WTC11 (cell line): ENCODE measurements at regions not wholly inside any gene's neighbourhood (a gene's known extent, or its start where the extent isn't known, plus 50 kb on each side); places are given as distances from the start of the nearest gene placed in this dataset.
A peak's percentile ranks its signal among the peaks of the same experiment; 100 is the strongest.

Experiments
- ATAC-seq: fragments of 200-7000 bp; cut with Tn5 transposase; 2 replicates; pipeline ENCODE4 v1.10.0; 2021; ENCODE audit warnings: mild to moderate bottlenecking, moderate library complexity
- CTCF ChIA-PET: fragments of 300-600 bp; sonication (Branson Sonifier 250); formaldehyde crosslinking; loops from one replicate; lab custom pipeline; 2021; ENCODE audit warnings: antibody characterized with exemption; lab: Charles Lee
- POLR2A ChIA-PET: fragments of 350-600 bp; sonication (Branson Sonifier 250); formaldehyde crosslinking; loops from one replicate; lab custom pipeline; 2021; ENCODE audit warnings: antibody characterized with exemption; lab: Charles Lee
- DNase-seq: peaks from one replicate; pipeline ENCODE4 v3.0.0; 2021; ENCODE audit warnings: low spot score
- H3K27ac Mint-ChIP-seq: 2 replicates; pipeline ENCODE4 v1.8.0; 2021; ENCODE audit warnings: mixed read lengths
- H3K27me3 Mint-ChIP-seq: 2 replicates; pipeline ENCODE4 v1.8.0; 2021; ENCODE audit warnings: low read depth, mild to moderate bottlenecking, moderate library complexity, mixed read lengths
- H3K36me3 Mint-ChIP-seq: 2 replicates; pipeline ENCODE4 v1.8.0; 2021; ENCODE audit warnings: mixed read lengths
- H3K4me1 Mint-ChIP-seq: 2 replicates; pipeline ENCODE4 v1.8.0; 2022; ENCODE audit warnings: mixed read lengths
- H3K4me3 Mint-ChIP-seq: 2 replicates; pipeline ENCODE4 v1.8.0; 2021; ENCODE audit warnings: mild to moderate bottlenecking, moderate library complexity, mixed read lengths
- H3K9me3 Mint-ChIP-seq: 2 replicates; pipeline ENCODE4 v1.8.0; 2021; ENCODE audit warnings: mixed read lengths
- FOXP1 ChIP-seq: sonication (generic); formaldehyde crosslinking; IDR thresholded peaks from 2 replicates; pipeline ENCODE4 v1.8.0; 2022; ENCODE audit warnings: missing genetic modification reagents, mild to moderate bottlenecking, moderate library complexity, borderline replicate concordance
- FOXP4 ChIP-seq: sonication (generic); formaldehyde crosslinking; IDR thresholded peaks from 2 replicates; pipeline ENCODE4 v1.8.0; 2022; ENCODE audit warnings: mild to moderate bottlenecking, missing genetic modification reagents
- NFE2L1 ChIP-seq: sonication (generic); formaldehyde crosslinking; IDR thresholded peaks from 2 replicates; pipeline ENCODE4 v1.8.1; 2023; ENCODE audit warnings: missing genetic modification reagents
- NR3C1 ChIP-seq: sonication (generic); formaldehyde crosslinking; conservative IDR thresholded peaks from 2 replicates; pipeline ENCODE4 v1.8.1; 2023; ENCODE audit warnings: low read depth, mild to moderate bottlenecking, missing genetic modification reagents
- OVOL2 ChIP-seq: fragments of 250-450 bp; sonication (Bioruptor Pico); IDR thresholded peaks from 2 replicates; pipeline ENCODE4 v1.9.0; 2021; ENCODE audit warnings: mild to moderate bottlenecking, borderline replicate concordance
- PREB ChIP-seq: sonication (generic); formaldehyde crosslinking; IDR thresholded peaks from 2 replicates; pipeline ENCODE4 v1.8.1; 2022; ENCODE audit warnings: mild to moderate bottlenecking, missing genetic modification reagents, moderate library complexity, borderline replicate concordance
- SP1 ChIP-seq: sonication (generic); formaldehyde crosslinking; conservative IDR thresholded peaks from 2 replicates; pipeline ENCODE4 v1.8.1; 2022; ENCODE audit warnings: missing genetic modification reagents
- TEAD4 ChIP-seq: sonication (generic); formaldehyde crosslinking; IDR thresholded peaks from 2 replicates; pipeline ENCODE4 v1.8.0; 2022; ENCODE audit warnings: mild to moderate bottlenecking, missing genetic modification reagents
- ZNF232 ChIP-seq: sonication (generic); formaldehyde crosslinking; IDR thresholded peaks from 2 replicates; pipeline ENCODE4 v1.8.0; 2022; ENCODE audit warnings: mild to moderate bottlenecking, missing genetic modification reagents
- ZNF281 ChIP-seq: sonication (generic); formaldehyde crosslinking; IDR thresholded peaks from 2 replicates; pipeline ENCODE4 v1.8.0; 2023; ENCODE audit warnings: mild to moderate bottlenecking, missing genetic modification reagents
- ZNF416 ChIP-seq: fragments of 250-450 bp; sonication (Bioruptor Pico); IDR thresholded peaks from 2 replicates; pipeline ENCODE4 v1.9.0; 2021; ENCODE audit warnings: mild to moderate bottlenecking, inconsistent platforms
- TF ChIP-seq, protein P1 (sequence below): sonication (generic); formaldehyde crosslinking; IDR thresholded peaks from 2 replicates; pipeline ENCODE4 v1.8.1; 2023; ENCODE audit warnings: mild to moderate bottlenecking, missing genetic modification reagents, borderline replicate concordance
- TF ChIP-seq, protein P2 (sequence below): sonication (generic); formaldehyde crosslinking; IDR thresholded peaks from 2 replicates; pipeline ENCODE4 v1.8.0; 2023; ENCODE audit warnings: missing genetic modification reagents, mild to moderate bottlenecking, borderline replicate concordance
- TF ChIP-seq, protein P3 (sequence below): sonication (generic); formaldehyde crosslinking; IDR thresholded peaks from 2 replicates; pipeline ENCODE4 v1.8.1; 2023; ENCODE audit warnings: mild to moderate bottlenecking, missing genetic modification reagents
- TF ChIP-seq, protein P4 (sequence below): sonication (generic); formaldehyde crosslinking; IDR thresholded peaks from 2 replicates; pipeline ENCODE4 v1.8.0; 2023; ENCODE audit warnings: missing genetic modification reagents

DNA sequence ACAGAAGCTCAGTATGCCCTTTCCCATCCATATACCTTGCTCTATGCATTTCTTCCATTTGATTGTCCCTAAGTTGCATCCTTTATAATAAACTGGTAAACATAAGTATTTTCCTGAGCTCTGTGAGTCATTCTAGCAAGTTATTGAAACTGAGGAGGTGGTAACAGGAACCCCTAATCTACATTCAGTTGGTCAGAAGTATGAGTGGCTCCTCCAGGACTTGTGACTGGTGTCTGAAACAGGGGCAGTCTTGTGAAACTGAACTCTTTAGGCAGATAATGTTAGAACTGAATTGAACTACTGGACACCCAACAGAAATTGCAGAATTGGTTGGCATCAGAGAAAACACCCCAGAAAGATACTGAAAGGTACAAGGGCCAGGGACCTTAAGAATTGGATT is 133.1 kb upstream of the POU5F2 start (continued):
- no peak for TF ChIP-seq FOXP4 (CRISPR knock-in tag)
- TF ChIP-seq NFE2L1 (CRISPR knock-in tag) = no peak
- no peak for TF ChIP-seq ZNF281 (CRISPR knock-in tag)
- TF ChIP-seq, protein P1, sequence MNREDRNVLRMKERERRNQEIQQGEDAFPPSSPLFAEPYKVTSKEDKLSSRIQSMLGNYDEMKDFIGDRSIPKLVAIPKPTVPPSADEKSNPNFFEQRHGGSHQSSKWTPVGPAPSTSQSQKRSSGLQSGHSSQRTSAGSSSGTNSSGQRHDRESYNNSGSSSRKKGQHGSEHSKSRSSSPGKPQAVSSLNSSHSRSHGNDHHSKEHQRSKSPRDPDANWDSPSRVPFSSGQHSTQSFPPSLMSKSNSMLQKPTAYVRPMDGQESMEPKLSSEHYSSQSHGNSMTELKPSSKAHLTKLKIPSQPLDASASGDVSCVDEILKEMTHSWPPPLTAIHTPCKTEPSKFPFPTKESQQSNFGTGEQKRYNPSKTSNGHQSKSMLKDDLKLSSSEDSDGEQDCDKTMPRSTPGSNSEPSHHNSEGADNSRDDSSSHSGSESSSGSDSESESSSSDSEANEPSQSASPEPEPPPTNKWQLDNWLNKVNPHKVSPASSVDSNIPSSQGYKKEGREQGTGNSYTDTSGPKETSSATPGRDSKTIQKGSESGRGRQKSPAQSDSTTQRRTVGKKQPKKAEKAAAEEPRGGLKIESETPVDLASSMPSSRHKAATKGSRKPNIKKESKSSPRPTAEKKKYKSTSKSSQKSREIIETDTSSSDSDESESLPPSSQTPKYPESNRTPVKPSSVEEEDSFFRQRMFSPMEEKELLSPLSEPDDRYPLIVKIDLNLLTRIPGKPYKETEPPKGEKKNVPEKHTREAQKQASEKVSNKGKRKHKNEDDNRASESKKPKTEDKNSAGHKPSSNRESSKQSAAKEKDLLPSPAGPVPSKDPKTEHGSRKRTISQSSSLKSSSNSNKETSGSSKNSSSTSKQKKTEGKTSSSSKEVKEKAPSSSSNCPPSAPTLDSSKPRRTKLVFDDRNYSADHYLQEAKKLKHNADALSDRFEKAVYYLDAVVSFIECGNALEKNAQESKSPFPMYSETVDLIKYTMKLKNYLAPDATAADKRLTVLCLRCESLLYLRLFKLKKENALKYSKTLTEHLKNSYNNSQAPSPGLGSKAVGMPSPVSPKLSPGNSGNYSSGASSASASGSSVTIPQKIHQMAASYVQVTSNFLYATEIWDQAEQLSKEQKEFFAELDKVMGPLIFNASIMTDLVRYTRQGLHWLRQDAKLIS = no peak
- no peak for TF ChIP-seq FOXP1 (CRISPR knock-in tag)
- TF ChIP-seq, protein P2, sequence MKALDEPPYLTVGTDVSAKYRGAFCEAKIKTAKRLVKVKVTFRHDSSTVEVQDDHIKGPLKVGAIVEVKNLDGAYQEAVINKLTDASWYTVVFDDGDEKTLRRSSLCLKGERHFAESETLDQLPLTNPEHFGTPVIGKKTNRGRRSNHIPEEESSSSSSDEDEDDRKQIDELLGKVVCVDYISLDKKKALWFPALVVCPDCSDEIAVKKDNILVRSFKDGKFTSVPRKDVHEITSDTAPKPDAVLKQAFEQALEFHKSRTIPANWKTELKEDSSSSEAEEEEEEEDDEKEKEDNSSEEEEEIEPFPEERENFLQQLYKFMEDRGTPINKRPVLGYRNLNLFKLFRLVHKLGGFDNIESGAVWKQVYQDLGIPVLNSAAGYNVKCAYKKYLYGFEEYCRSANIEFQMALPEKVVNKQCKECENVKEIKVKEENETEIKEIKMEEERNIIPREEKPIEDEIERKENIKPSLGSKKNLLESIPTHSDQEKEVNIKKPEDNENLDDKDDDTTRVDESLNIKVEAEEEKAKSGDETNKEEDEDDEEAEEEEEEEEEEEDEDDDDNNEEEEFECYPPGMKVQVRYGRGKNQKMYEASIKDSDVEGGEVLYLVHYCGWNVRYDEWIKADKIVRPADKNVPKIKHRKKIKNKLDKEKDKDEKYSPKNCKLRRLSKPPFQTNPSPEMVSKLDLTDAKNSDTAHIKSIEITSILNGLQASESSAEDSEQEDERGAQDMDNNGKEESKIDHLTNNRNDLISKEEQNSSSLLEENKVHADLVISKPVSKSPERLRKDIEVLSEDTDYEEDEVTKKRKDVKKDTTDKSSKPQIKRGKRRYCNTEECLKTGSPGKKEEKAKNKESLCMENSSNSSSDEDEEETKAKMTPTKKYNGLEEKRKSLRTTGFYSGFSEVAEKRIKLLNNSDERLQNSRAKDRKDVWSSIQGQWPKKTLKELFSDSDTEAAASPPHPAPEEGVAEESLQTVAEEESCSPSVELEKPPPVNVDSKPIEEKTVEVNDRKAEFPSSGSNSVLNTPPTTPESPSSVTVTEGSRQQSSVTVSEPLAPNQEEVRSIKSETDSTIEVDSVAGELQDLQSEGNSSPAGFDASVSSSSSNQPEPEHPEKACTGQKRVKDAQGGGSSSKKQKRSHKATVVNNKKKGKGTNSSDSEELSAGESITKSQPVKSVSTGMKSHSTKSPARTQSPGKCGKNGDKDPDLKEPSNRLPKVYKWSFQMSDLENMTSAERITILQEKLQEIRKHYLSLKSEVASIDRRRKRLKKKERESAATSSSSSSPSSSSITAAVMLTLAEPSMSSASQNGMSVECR (CRISPR knock-in tag) = no peak
- TF ChIP-seq, protein P3, sequence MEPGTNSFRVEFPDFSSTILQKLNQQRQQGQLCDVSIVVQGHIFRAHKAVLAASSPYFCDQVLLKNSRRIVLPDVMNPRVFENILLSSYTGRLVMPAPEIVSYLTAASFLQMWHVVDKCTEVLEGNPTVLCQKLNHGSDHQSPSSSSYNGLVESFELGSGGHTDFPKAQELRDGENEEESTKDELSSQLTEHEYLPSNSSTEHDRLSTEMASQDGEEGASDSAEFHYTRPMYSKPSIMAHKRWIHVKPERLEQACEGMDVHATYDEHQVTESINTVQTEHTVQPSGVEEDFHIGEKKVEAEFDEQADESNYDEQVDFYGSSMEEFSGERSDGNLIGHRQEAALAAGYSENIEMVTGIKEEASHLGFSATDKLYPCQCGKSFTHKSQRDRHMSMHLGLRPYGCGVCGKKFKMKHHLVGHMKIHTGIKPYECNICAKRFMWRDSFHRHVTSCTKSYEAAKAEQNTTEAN (CRISPR knock-in tag) = no peak
- no peak for TF ChIP-seq NR3C1

DNA sequence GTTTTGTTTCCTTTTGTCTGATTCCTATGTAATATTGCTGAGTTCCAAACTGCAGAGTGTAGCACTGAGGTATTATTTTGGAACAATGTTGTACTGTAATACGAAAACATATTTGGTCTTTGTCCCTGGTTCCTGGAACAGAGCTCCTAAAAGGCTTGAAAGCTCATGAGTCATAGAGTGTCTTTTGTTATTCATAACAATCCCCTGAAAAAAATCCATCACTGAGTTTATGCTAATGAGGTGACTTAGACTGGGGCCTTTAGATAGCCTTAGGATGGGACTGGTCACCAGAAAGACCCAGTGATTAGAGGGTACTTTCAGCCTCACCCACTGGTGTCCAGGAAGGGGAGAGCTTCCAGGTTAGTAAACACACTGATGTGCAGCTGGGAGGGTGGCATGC is 132.7 kb upstream of the POU5F2 start:
- ATAC-seq (peak; percentile 48; the same call in 1 of the 2 replicates), DNase-seq (no peak)
- peaks cover 10% of the 10 kb centered on the region for H3K4me1 Mint-ChIP-seq
- no peak overlapping the region for H3K4me3 Mint-ChIP-seq
- ChIA-PET CTCF (interaction anchor here (0.6 to 1.8 kb wide), 3 partner anchors 25 to 291 kb away, joined by 3 to 7 read pairs (median 3); no protein-coding TSS in a partner anchor), POLR2A (no interaction called here)
- no peak overlapping the region for H3K27ac Mint-ChIP-seq
- TF ChIP-seq ZNF416 (CRISPR knock-in tag) (no peak), SP1 (no peak), PREB (CRISPR knock-in tag) (no peak), OVOL2 (CRISPR knock-in tag) (no peak), ZNF232 (no peak), TEAD4 (no peak)
- TF ChIP-seq, protein P4, sequence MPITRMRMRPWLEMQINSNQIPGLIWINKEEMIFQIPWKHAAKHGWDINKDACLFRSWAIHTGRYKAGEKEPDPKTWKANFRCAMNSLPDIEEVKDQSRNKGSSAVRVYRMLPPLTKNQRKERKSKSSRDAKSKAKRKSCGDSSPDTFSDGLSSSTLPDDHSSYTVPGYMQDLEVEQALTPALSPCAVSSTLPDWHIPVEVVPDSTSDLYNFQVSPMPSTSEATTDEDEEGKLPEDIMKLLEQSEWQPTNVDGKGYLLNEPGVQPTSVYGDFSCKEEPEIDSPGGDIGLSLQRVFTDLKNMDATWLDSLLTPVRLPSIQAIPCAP (CRISPR knock-in tag) = no peak
- no peaks in the 10 kb centered on the region for H3K27me3 Mint-ChIP-seq
- no peaks in the 10 kb centered on the region for H3K9me3 Mint-ChIP-seq
- H3K36me3 Mint-ChIP-seq = no peaks in the 10 kb centered on the region
